ENCODE measurements at regions not wholly inside any gene's neighbourhood (a gene's known extent, or its start where the extent isn't known, plus 50 kb on each side); places are given as distances from the start of the nearest gene placed in this dataset.
"Not testable (repeated sequence)": the region's sequence is repeated elsewhere in the genome, so short reads cannot be mapped to it uniquely, and the experiment has no call there.

- no peak for TF ChIP-seq CTCF (IDR thresholded peaks at IDR 0.05)
- H3K36me3 Mint-ChIP-seq (ENCODE audit: low read depth) = no peaks in the 10 kb centered on the region
- ATAC-seq = no peak
- no peaks in the 10 kb centered on the region for H3K4me1 Mint-ChIP-seq (ENCODE audit: low read depth)
- ChIA-PET CTCF (no interaction called here), POLR2A (no interaction called here)
- no peak for DNase-seq
- intact Hi-C loops (cut with micrococcal nuclease) = no loop called here
- peaks cover 2% of the 10 kb centered on the region for H3K9me3 Mint-ChIP-seq
- no peaks in the 10 kb centered on the region for H3K27me3 Mint-ChIP-seq
- no peak overlapping the region for H3K27ac Mint-ChIP-seq
- no peak overlapping the region for H3K4me3 Mint-ChIP-seq
Measured at GRCh38 chr1:194857413-194857812, 1671.0 kb upstream of the B3GALT2 start.

GRCh38 chr1:194848846-194849245 lies 1662.4 kb upstream of the B3GALT2 start:
- Mint-ChIP-seq H3K4me1 (ENCODE audit: low read depth) (no peaks in the 10 kb centered on the region), H3K27ac (no peak overlapping the region), H3K4me3 (no peak overlapping the region), H3K9me3 (no peaks in the 10 kb centered on the region), H3K36me3 (ENCODE audit: low read depth) (no peaks in the 10 kb centered on the region), H3K27me3 (no peaks in the 10 kb centered on the region)
- DNase-seq = no peak
- no peak for TF ChIP-seq CTCF (IDR thresholded peaks at IDR 0.05)
- intact Hi-C loops (cut with micrococcal nuclease) = no loop called here
- ChIA-PET CTCF (interaction anchor here (1.0 kb wide), 1 partner anchor 14 kb away, joined by 3 read pairs; no protein-coding TSS in a partner anchor), POLR2A (no interaction called here)
- no peak for ATAC-seq

GRCh38 chr1:194846488-194846887 lies 1660.1 kb upstream of the B3GALT2 start:
- POLR2A ChIA-PET = no interaction called here

GRCh38 chr1:194843077-194843476 lies 1656.7 kb upstream of the B3GALT2 start:
- intact Hi-C loops (cut with micrococcal nuclease) = no loop called here
- no peak for DNase-seq
- H3K4me1 Mint-ChIP-seq (ENCODE audit: low read depth) = no peaks in the 10 kb centered on the region
- H3K4me3 Mint-ChIP-seq = no peak overlapping the region
- TF ChIP-seq CTCF (IDR thresholded peaks at IDR 0.05) = no peak
- ATAC-seq = no peak
- H3K27ac Mint-ChIP-seq = no peak overlapping the region
- no peaks in the 10 kb centered on the region for H3K36me3 Mint-ChIP-seq (ENCODE audit: low read depth)
- H3K27me3 Mint-ChIP-seq = no peaks in the 10 kb centered on the region
- CTCF ChIA-PET = no interaction called here
- POLR2A ChIA-PET = no interaction called here
- no peaks in the 10 kb centered on the region for H3K9me3 Mint-ChIP-seq

More at GRCh38 chr1:194846488-194846887, 1660.1 kb upstream of the B3GALT2 start:
- Mint-ChIP-seq H3K4me3 (no peak overlapping the region), H3K4me1 (ENCODE audit: low read depth) (no peaks in the 10 kb centered on the region), H3K9me3 (no peaks in the 10 kb centered on the region), H3K36me3 (ENCODE audit: low read depth) (no peaks in the 10 kb centered on the region), H3K27me3 (no peaks in the 10 kb centered on the region), H3K27ac (no peak overlapping the region)
- no peak for TF ChIP-seq CTCF (IDR thresholded peaks at IDR 0.05)
- CTCF ChIA-PET = no interaction called here
- intact Hi-C loops (cut with micrococcal nuclease) = no loop called here
- DNase-seq (no peak), ATAC-seq (no peak)

GRCh38 chr1:194833111-194833510 lies 1646.7 kb upstream of the B3GALT2 start:
- ATAC-seq (no peak), DNase-seq (no peak)
- ChIA-PET POLR2A (no interaction called here), CTCF (no interaction called here)
- Mint-ChIP-seq H3K27ac (no peak overlapping the region), H3K4me1 (ENCODE audit: low read depth) (no peaks in the 10 kb centered on the region), H3K4me3 (no peak overlapping the region), H3K27me3 (no peaks in the 10 kb centered on the region), H3K36me3 (ENCODE audit: low read depth) (no peaks in the 10 kb centered on the region), H3K9me3 (no peaks in the 10 kb centered on the region)
- no peak for TF ChIP-seq CTCF (IDR thresholded peaks at IDR 0.05)
- intact Hi-C loops (cut with micrococcal nuclease) = no loop called here

- POLR2A ChIA-PET; H3K27me3 Mint-ChIP-seq; H3K36me3 Mint-ChIP-seq (ENCODE audit: low read depth); CTCF ChIA-PET; ATAC-seq; H3K4me3 Mint-ChIP-seq; H3K9me3 Mint-ChIP-seq; DNase-seq; H3K4me1 Mint-ChIP-seq (ENCODE audit: low read depth); intact Hi-C loops (cut with micrococcal nuclease); H3K27ac Mint-ChIP-seq: not testable (repeated sequence)
Measured at GRCh38 chr1:194831595-194831994, 1645.2 kb upstream of the B3GALT2 start.
